ENCODE measurements at regions not wholly inside any gene's neighbourhood (a gene's known extent, or its start where the extent isn't known, plus 50 kb on each side); places are given as distances from the start of the nearest gene placed in this dataset.

DNA sequence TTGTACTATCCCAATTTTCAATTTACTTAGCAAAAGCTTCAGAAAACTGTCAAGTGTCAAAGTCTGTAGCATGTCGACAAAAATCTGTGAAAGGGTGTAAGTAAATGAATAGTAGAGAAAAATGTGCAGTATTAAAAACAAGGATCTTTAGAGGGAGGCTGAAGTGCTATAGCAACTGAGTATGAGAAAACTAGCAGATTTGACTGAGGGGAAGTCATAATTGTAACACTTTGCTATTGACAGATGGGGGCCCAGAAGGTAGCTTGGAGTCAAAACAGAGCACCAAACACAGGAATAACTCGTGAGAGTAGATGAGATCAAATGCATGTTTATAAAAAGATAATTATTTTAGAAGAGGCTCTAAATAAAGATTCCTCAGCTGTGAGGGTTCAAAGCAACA lies 657.7 kb downstream of the TMEM182 start:
- TF ChIP-seq CTCF (IDR thresholded peaks at IDR 0.05; ENCODE audit: borderline replicate concordance, extremely low read depth, low read length, poor library complexity, severe bottlenecking) (no peak), EZH2 (IDR thresholded peaks at IDR 0.05; ENCODE audit: borderline replicate concordance, low read depth, low read length, severe bottlenecking) (no peak)

Measured in DND-41 (cell line).